MM.1S (cell line): ENCODE measurements at regions not wholly inside any gene's neighbourhood (a gene's known extent, or its start where the extent isn't known, plus 50 kb on each side); places are given as distances from the start of the nearest gene placed in this dataset.

Source experiments
- DNase-seq: peaks from one replicate; pipeline ENCODE4 v3.0.0-alpha.2; 2015
- H2AFZ ChIP-seq: fragments of 300-600 bp; sonication (generic); 2 replicates; pipeline ENCODE4 v1.6.0; 2016; ENCODE audit warnings: antibody characterized with exemption, low read length
- H3F3A ChIP-seq: fragments of 300-600 bp; sonication (generic); 2 replicates; pipeline ENCODE4 v1.6.1; 2016; ENCODE audit warnings: mild to moderate bottlenecking, antibody characterized with exemption, low read length, moderate library complexity, mixed read lengths; ENCODE audit not compliant: insufficient read depth
- H3K27ac ChIP-seq: fragments of 300-600 bp; sonication (generic); 2 replicates; pipeline ENCODE4 v1.5.1; 2016; ENCODE audit warnings: mild to moderate bottlenecking, low read length
- H3K27me3 ChIP-seq: fragments of 300-600 bp; sonication (generic); replicated peaks from 2 replicates; pipeline ENCODE4 v1.6.0; 2016; ENCODE audit warnings: low read length; ENCODE audit not compliant: insufficient read depth
- H3K36me3 ChIP-seq: fragments of 300-600 bp; sonication (generic); replicated peaks from 2 replicates; pipeline ENCODE4 v1.6.1; 2016; ENCODE audit warnings: mild to moderate bottlenecking, low read length, mixed read lengths; ENCODE audit not compliant: insufficient read depth
- H3K4me1 ChIP-seq: fragments of 300-600 bp; sonication (generic); 2 replicates; pipeline ENCODE4 v1.6.1; 2016; ENCODE audit warnings: low read length, mixed read lengths
- H3K4me2 ChIP-seq: fragments of 300-600 bp; sonication (generic); 2 replicates; pipeline ENCODE4 v1.6.0; 2016; ENCODE audit warnings: low read depth, low read length
- H3K4me3 ChIP-seq: fragments of 300-600 bp; sonication (generic); 2 replicates; pipeline ENCODE4 v1.5.1; 2016; ENCODE audit warnings: low read length, mixed read lengths
- H3K79me2 ChIP-seq: fragments of 300-600 bp; sonication (generic); 2 replicates; pipeline ENCODE4 v1.6.1; 2016; ENCODE audit warnings: mixed run types, low read length, mixed read lengths
- H3K9ac ChIP-seq: fragments of 300-600 bp; sonication (generic); 2 replicates; pipeline ENCODE4 v1.6.1; 2016; ENCODE audit warnings: low read length, mixed read lengths
- H3K9me2 ChIP-seq: fragments of 300-600 bp; sonication (generic); replicated peaks from 2 replicates; pipeline ENCODE4 v1.6.1; 2016; ENCODE audit warnings: mild to moderate bottlenecking, low read length, mixed read lengths; ENCODE audit not compliant: insufficient read depth
- H3K9me3 ChIP-seq: fragments of 300-600 bp; sonication (generic); replicated peaks from 2 replicates; pipeline ENCODE4 v1.6.1; 2016; ENCODE audit warnings: mild to moderate bottlenecking, low read length, mixed read lengths; ENCODE audit not compliant: insufficient read depth
- H4K20me1 ChIP-seq: fragments of 300-600 bp; sonication (generic); 2 replicates; pipeline ENCODE4 v1.6.1; 2016; ENCODE audit warnings: mild to moderate bottlenecking, low read length, moderate library complexity, mixed read lengths; ENCODE audit not compliant: insufficient read depth
- EZH2 ChIP-seq: fragments of 300-600 bp; sonication (generic); optimal IDR thresholded peaks from 2 replicates; pipeline ENCODE3; 2017; ENCODE audit warnings: low read depth, mild to moderate bottlenecking, antibody characterized with exemption, low read length, mixed read lengths
- EZH2phosphoT487 ChIP-seq: fragments of 300-600 bp; sonication (generic); IDR thresholded peaks from 2 replicates; pipeline ENCODE4 v1.6.1; 2018; ENCODE audit warnings: antibody characterized with exemption, low read length
- TF ChIP-seq, protein P1 (sequence below): fragments of 300-600 bp; sonication (generic); IDR thresholded peaks from 2 replicates; pipeline ENCODE4 v1.5.1; 2016; ENCODE audit warnings: antibody characterized with exemption, low read length, mixed read lengths

DNA sequence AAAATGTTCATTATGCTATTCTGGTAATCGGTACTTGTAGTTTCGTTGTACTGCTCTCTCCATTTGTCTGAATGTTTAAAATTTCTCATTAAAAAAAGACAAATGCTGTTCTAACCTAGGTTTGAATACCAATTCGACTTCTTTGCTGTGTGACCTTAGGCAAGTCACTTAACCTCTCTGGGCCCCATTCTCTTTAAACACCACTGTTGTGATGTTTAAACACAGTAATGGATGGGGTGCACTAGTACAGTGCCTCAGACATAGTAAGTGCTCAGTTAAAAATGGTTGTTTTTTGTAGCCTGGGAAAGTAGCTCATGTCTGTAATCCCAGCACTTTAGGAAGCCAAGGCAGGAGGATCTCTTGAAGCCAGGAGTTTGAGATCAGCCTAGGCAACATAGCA, 138.5 kb downstream of the MRPL14 start:
- Histone ChIP-seq H3K9ac (no peak overlapping the region), H2AFZ (no peak overlapping the region), H3F3A (no peaks in the 10 kb centered on the region), H3K27me3 (no peaks in the 10 kb centered on the region), H3K27ac (no peak overlapping the region), H3K4me1 (no peaks in the 10 kb centered on the region), H3K9me3 (no peaks in the 10 kb centered on the region), H3K36me3 (no peaks in the 10 kb centered on the region), H3K9me2 (no peaks in the 10 kb centered on the region), H3K4me3 (no peak overlapping the region), H3K79me2 (no peaks in the 10 kb centered on the region), H4K20me1 (no peaks in the 10 kb centered on the region), H3K4me2 (no peak overlapping the region)
- TF ChIP-seq EZH2phosphoT487 (no peak), EZH2 (no peak)
- TF ChIP-seq, protein P1, sequence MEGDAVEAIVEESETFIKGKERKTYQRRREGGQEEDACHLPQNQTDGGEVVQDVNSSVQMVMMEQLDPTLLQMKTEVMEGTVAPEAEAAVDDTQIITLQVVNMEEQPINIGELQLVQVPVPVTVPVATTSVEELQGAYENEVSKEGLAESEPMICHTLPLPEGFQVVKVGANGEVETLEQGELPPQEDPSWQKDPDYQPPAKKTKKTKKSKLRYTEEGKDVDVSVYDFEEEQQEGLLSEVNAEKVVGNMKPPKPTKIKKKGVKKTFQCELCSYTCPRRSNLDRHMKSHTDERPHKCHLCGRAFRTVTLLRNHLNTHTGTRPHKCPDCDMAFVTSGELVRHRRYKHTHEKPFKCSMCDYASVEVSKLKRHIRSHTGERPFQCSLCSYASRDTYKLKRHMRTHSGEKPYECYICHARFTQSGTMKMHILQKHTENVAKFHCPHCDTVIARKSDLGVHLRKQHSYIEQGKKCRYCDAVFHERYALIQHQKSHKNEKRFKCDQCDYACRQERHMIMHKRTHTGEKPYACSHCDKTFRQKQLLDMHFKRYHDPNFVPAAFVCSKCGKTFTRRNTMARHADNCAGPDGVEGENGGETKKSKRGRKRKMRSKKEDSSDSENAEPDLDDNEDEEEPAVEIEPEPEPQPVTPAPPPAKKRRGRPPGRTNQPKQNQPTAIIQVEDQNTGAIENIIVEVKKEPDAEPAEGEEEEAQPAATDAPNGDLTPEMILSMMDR, result no peak
- DNase-seq, result no peak

DNA sequence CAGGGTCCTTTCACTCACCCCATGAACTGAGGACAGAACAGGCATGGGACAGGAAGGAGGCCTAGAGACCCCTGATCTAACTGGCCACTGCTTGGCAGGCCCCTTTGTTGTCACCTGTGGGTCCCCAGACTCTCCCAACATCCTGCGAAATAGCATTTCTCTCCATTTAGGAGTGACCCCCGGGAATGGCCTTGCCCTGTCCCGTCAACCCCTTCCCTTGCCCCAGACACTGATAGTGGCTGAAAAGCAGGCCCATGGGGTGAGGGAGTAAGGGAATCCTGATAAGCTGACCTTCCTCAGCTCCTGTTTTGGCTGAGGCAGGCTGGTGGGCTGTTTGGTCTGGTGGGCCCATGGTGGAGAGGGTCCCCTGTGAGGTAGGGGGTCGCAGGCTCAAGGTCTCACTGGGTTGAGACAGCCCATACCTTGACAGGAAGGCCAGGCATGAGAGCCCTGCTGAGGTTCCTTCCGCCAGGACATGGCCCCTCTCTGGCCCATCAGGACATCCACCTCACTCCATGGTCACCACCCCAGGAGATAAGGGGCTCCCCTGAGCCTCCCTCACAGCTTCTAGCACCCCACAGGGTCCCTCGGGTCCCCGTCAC, 139.3 kb downstream of the MRPL14 start:
- Histone ChIP-seq H3K27ac (no peak overlapping the region), H3K9me3 (no peaks in the 10 kb centered on the region), H4K20me1 (no peaks in the 10 kb centered on the region), H3F3A (no peaks in the 10 kb centered on the region), H3K79me2 (no peaks in the 10 kb centered on the region), H3K36me3 (no peaks in the 10 kb centered on the region), H3K9ac (no peak overlapping the region), H3K27me3 (no peaks in the 10 kb centered on the region), H3K4me1 (no peaks in the 10 kb centered on the region), H2AFZ (no peak overlapping the region), H3K4me3 (no peak overlapping the region), H3K4me2 (no peak overlapping the region), H3K9me2 (no peaks in the 10 kb centered on the region)
- TF ChIP-seq EZH2 (no peak), EZH2phosphoT487 (no peak)
- TF ChIP-seq, protein P1, result no peak
- DNase-seq, result no peak

DNA sequence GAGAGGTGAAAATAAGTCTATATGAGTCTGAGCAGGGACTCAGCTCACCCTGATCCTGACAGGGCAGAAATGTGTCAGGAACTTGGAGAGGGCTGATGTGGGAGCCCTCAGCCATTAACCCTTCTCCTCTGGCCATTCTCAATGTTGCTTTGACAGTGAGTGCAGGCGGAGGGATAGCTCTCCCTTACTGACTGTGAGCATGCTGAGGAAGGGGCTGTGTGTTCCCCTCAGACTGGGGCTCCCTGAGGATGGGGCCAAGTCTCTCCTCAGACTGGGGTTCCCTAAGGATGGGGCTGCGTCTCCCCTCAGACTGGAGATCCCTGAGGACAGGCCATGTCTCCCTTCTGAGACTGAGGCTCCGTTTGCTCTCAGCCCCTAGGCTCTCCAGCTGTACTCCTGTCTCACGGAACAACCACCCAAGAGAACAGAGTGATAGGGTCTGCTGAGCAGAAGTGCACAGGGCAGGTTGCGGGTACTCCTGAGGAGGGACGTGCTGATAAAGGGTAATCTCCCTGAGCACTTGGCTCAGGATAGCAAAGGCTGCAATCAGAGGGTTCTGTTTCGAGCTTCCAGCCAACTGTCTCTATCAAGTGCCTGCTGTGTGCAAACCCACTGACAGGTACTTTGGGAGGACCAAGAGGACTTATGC, 141.0 kb downstream of the MRPL14 start:
- Histone ChIP-seq H3F3A (no peaks in the 10 kb centered on the region), H4K20me1 (no peaks in the 10 kb centered on the region), H3K36me3 (no peaks in the 10 kb centered on the region), H3K27me3 (no peaks in the 10 kb centered on the region), H3K9me3 (no peaks in the 10 kb centered on the region), H2AFZ (no peak overlapping the region), H3K79me2 (no peaks in the 10 kb centered on the region), H3K4me3 (no peak overlapping the region), H3K4me2 (no peak overlapping the region), H3K27ac (no peak overlapping the region), H3K9ac (no peak overlapping the region), H3K9me2 (no peaks in the 10 kb centered on the region), H3K4me1 (no peaks in the 10 kb centered on the region)
- DNase-seq, result no peak
- TF ChIP-seq EZH2phosphoT487, result no peak
- no peak for TF ChIP-seq EZH2

DNA sequence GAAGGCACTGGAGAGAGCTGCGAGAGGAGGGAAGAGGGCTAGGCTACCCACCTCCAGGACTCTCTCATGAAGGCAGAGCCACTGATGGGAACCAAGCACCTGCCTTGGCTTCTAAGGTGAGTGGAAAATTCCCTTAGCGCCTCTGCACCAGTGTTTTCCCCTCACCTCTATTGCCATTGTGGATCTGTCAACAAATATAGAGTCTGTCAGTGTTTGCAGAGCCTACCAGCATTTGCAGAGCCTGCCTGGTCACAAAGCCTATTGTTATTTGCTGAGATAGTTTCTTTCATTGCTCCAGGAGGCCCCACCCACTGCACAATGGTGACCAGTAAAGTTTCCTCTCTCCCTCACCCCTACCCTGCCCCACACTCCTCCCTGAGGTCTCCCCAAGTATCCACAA, 141.9 kb downstream of the MRPL14 start:
- Histone ChIP-seq H3K9ac (no peak overlapping the region), H3K36me3 (no peaks in the 10 kb centered on the region), H3F3A (no peaks in the 10 kb centered on the region), H3K9me2 (no peaks in the 10 kb centered on the region), H3K4me3 (no peak overlapping the region), H3K4me2 (no peak overlapping the region), H2AFZ (no peak overlapping the region), H4K20me1 (no peaks in the 10 kb centered on the region), H3K27me3 (no peaks in the 10 kb centered on the region), H3K27ac (no peak overlapping the region), H3K4me1 (no peaks in the 10 kb centered on the region), H3K79me2 (no peaks in the 10 kb centered on the region), H3K9me3 (no peaks in the 10 kb centered on the region)
- no peak for DNase-seq
- TF ChIP-seq EZH2 (no peak), EZH2phosphoT487 (no peak)
- TF ChIP-seq, protein P1, result no peak
